H9 (cell line): ENCODE measurements at regions not wholly inside any gene's neighbourhood (a gene's known extent, or its start where the extent isn't known, plus 50 kb on each side); places are given as distances from the start of the nearest gene placed in this dataset.

Experiments
- DNase-seq: peaks from one replicate; pipeline ENCODE4 v3.0.0-alpha.2; 2017
- H2AFZ ChIP-seq: one replicate; pipeline ENCODE4 v1.6.1; 2013; ENCODE audit warnings: mild to moderate bottlenecking, low read length, control low read depth, moderate library complexity
- H2AK5ac ChIP-seq: 2 replicates; pipeline ENCODE4 v1.6.1; 2013; ENCODE audit warnings: low read length, control low read depth, mixed read lengths; ENCODE audit not compliant: insufficient read length
- H2BK120ac ChIP-seq: one replicate; pipeline ENCODE4 v1.6.1; 2013; ENCODE audit warnings: low read depth, mild to moderate bottlenecking, low read length, control low read depth, inconsistent platforms; ENCODE audit not compliant: poor library complexity, severe bottlenecking
- H2BK12ac ChIP-seq: 2 replicates; pipeline ENCODE4 v1.6.1; 2013; ENCODE audit warnings: low read length, control low read depth, mixed read lengths, low read depth; ENCODE audit not compliant: insufficient read length
- H2BK15ac ChIP-seq: 2 replicates; pipeline ENCODE4 v1.6.1; 2013; ENCODE audit warnings: low read depth, low read length, control low read depth
- H2BK20ac ChIP-seq: one replicate; pipeline ENCODE4 v1.6.1; 2013; ENCODE audit warnings: low read depth, mild to moderate bottlenecking, low read length, control low read depth, inconsistent platforms; ENCODE audit not compliant: poor library complexity, severe bottlenecking
- H2BK5ac ChIP-seq: 2 replicates; pipeline ENCODE4 v1.6.1; 2013; ENCODE audit warnings: low read length, control low read depth, mixed read lengths; ENCODE audit not compliant: insufficient read length
- H3K14ac ChIP-seq: 2 replicates; pipeline ENCODE4 v1.6.1; 2013; ENCODE audit warnings: low read length, control low read depth; ENCODE audit not compliant: insufficient read depth
- H3K18ac ChIP-seq: 2 replicates; pipeline ENCODE4 v1.6.1; 2013; ENCODE audit warnings: low read depth, mild to moderate bottlenecking, mixed read lengths, low read length, control low read depth; ENCODE audit not compliant: insufficient read length
- H3K23ac ChIP-seq: 2 replicates; pipeline ENCODE4 v1.6.1; 2013; ENCODE audit warnings: low read length, control low read depth, mixed read lengths, low read depth; ENCODE audit not compliant: insufficient read length
- H3K23me2 ChIP-seq: 2 replicates; pipeline ENCODE4 v1.6.1; 2013; ENCODE audit warnings: low read depth, mild to moderate bottlenecking, mixed read lengths, low read length, control low read depth; ENCODE audit not compliant: insufficient read length, poor library complexity, severe bottlenecking
- H3K27ac ChIP-seq: 2 replicates; pipeline ENCODE4 v1.5.1; 2013; ENCODE audit warnings: low read length, control low read depth, mixed read lengths, low read depth; ENCODE audit not compliant: insufficient read length
- H3K27me3 ChIP-seq: 2 replicates; pipeline ENCODE4 v1.6.1; 2013; ENCODE audit warnings: low read length, control low read depth, inconsistent platforms; ENCODE audit not compliant: insufficient read depth
- H3K4ac ChIP-seq: 2 replicates; pipeline ENCODE4 v1.6.1; 2013; ENCODE audit warnings: low read depth, mild to moderate bottlenecking, control low read depth, inconsistent platforms, low read length, moderate library complexity
- H3K4me1 ChIP-seq: 2 replicates; pipeline ENCODE4 v1.6.1; 2013; ENCODE audit warnings: low read length, control low read depth, inconsistent platforms; ENCODE audit not compliant: insufficient read depth
- H3K4me2 ChIP-seq: 2 replicates; pipeline ENCODE4 v1.6.1; 2013; ENCODE audit warnings: low read length, control low read depth, mixed read lengths; ENCODE audit not compliant: insufficient read length, insufficient read depth
- H3K56ac ChIP-seq: 2 replicates; pipeline ENCODE4 v1.6.1; 2013; ENCODE audit warnings: low read depth, mild to moderate bottlenecking, mixed read lengths, low read length, control low read depth; ENCODE audit not compliant: insufficient read length
- H3K79me1 ChIP-seq: 2 replicates; pipeline ENCODE4 v1.6.1; 2013; ENCODE audit warnings: low read depth, mild to moderate bottlenecking, moderate library complexity, low read length, control low read depth, inconsistent platforms; ENCODE audit not compliant: insufficient read depth, poor library complexity, severe bottlenecking
- H3K79me2 ChIP-seq: 2 replicates; pipeline ENCODE4 v1.6.1; 2013; ENCODE audit warnings: low read length, control low read depth, inconsistent platforms; ENCODE audit not compliant: insufficient read depth
- H3K9ac ChIP-seq: 2 replicates; pipeline ENCODE4 v1.6.1; 2013; ENCODE audit warnings: low read length, control low read depth, mixed read lengths; ENCODE audit not compliant: insufficient read length; ENCODE audit errors: extremely low read depth
- H3K9me3 ChIP-seq: one replicate; pipeline ENCODE4 v1.6.1; 2013; ENCODE audit warnings: low read depth, low read length, inconsistent platforms; ENCODE audit not compliant: control insufficient read depth
- H3T11ph ChIP-seq: one replicate; pipeline ENCODE4 v1.6.1; 2013; ENCODE audit warnings: mild to moderate bottlenecking, low read length, control low read depth, inconsistent platforms
- H4K20me1 ChIP-seq: one replicate; pipeline ENCODE4 v1.6.1; 2013; ENCODE audit not compliant: control insufficient read depth, insufficient read length, insufficient read depth
- H4K5ac ChIP-seq: 2 replicates; pipeline ENCODE4 v1.6.1; 2013; ENCODE audit warnings: low read depth, mild to moderate bottlenecking, mixed read lengths, low read length, control low read depth; ENCODE audit not compliant: insufficient read length
- H4K8ac ChIP-seq: replicated peaks from 2 replicates; pipeline ENCODE4 v1.6.1; 2013; ENCODE audit warnings: low read length, control low read depth, mixed read lengths, low read depth; ENCODE audit not compliant: insufficient read length
- H4K91ac ChIP-seq: 2 replicates; pipeline ENCODE4 v1.6.1; 2013; ENCODE audit warnings: low read depth, mild to moderate bottlenecking, moderate library complexity, mixed read lengths, low read length, control low read depth; ENCODE audit not compliant: insufficient read length
- H3K27ac Mint-ChIP-seq, 3 experiments: 2 replicates in 2 of 3; 3 replicates in 1 of 3; pipeline ENCODE4 v1.8.0; 2020 to 2021; ENCODE audit warnings: mixed read lengths in 3 of 3, mild to moderate bottlenecking in 1 of 3, moderate library complexity in 1 of 3
- H3K27me3 Mint-ChIP-seq: 2 replicates; pipeline ENCODE4 v1.8.0; 2021; ENCODE audit warnings: low read depth, mild to moderate bottlenecking, moderate library complexity, mixed read lengths
- H3K36me3 Mint-ChIP-seq, 3 experiments: 2 replicates in 2 of 3; 3 replicates in 1 of 3; pipeline ENCODE4 v1.8.0; 2020 to 2021; ENCODE audit warnings: low read depth in 3 of 3, mixed read lengths in 3 of 3; ENCODE audit not compliant: insufficient read depth in 1 of 3
- H3K4me1 Mint-ChIP-seq, 2 experiments: 2 replicates each; pipeline ENCODE4 v1.8.0; 2020; ENCODE audit warnings: mixed read lengths in 2 of 2
- H3K4me3 Mint-ChIP-seq, 2 experiments: 2 replicates in 1 of 2; 3 replicates in 1 of 2; pipeline ENCODE4 v1.8.0; 2020 to 2021; ENCODE audit warnings: mild to moderate bottlenecking in 2 of 2, mixed read lengths in 2 of 2, moderate library complexity in 1 of 2
- H3K9me3 Mint-ChIP-seq, 2 experiments: 2 replicates in 1 of 2; 3 replicates in 1 of 2; pipeline ENCODE4 v1.8.0; 2020; ENCODE audit warnings: mild to moderate bottlenecking in 2 of 2, mixed read lengths in 2 of 2, moderate library complexity in 1 of 2
- CTCF ChIP-seq: fragments of 200-600 bp; sonication (generic); conservative IDR thresholded peaks from 3 replicates; pipeline ENCODE4 v1.8.0; 2021; ENCODE audit warnings: antibody characterized with exemption, mild to moderate bottlenecking
- WGBS: extraction: QIAGEN DNeasy Blood & Tissue Kit; methylation state at CpG from one replicate; pipeline ENCODE4 v1.1.7; 2013; ENCODE audit warnings: missing lambda C conversion rate, low lambda C conversion rate, mixed read lengths; ENCODE audit not compliant: insufficient read length; ENCODE audit errors: extremely low coverage; 5-methylcytosine and 5-hydroxymethylcytosine counted together

- Histone ChIP-seq H3K23me2 (no peaks in the 10 kb centered on the region), H3K56ac (no peak overlapping the region), H3K9me3 (no peaks in the 10 kb centered on the region), H3K4me2 (no peak overlapping the region), H3K79me1 (no peaks in the 10 kb centered on the region), H3T11ph (no peak overlapping the region), H2BK12ac (no peak overlapping the region), H3K23ac (no peak overlapping the region), H2BK5ac (no peak overlapping the region), H3K4me1 (0 out of 2 replicates have a peak, but pooled peaks cover 3% of the 10 kb centered on the region), H2AFZ (no peak overlapping the region), H4K20me1 (no peaks in the 10 kb centered on the region), H2BK20ac (no peak overlapping the region), H3K18ac (no peak overlapping the region), H3K79me2 (no peaks in the 10 kb centered on the region), H2BK120ac (no peak overlapping the region), H2AK5ac (no peak overlapping the region), H3K27me3 (no peaks in the 10 kb centered on the region), H3K9ac (no peak overlapping the region), H4K8ac (no peak overlapping the region), H2BK15ac (no peak overlapping the region), H3K14ac (no peak overlapping the region), H4K5ac (no peak overlapping the region), H3K4ac (no peak overlapping the region), H3K27ac (no peak overlapping the region), H4K91ac (no peak overlapping the region)
- no peak for TF ChIP-seq CTCF
- WGBS: no CpG with 5 or more reads among the region's 4 CpGs
- no peaks in the 10 kb centered on the region for H3K27me3 Mint-ChIP-seq
- H3K4me3 Mint-ChIP-seq: no peak overlapping the region
- H3K9me3 Mint-ChIP-seq: no peaks in the 10 kb centered on the region
- no peak for DNase-seq
- H3K4me1 Mint-ChIP-seq: peaks cover 29 to 40% of the 10 kb centered on the region in 2 experiments
- no peaks in the 10 kb centered on the region; a peak in 1 of 7 replicates for H3K36me3 Mint-ChIP-seq
- no peak overlapping the region for H3K27ac Mint-ChIP-seq
Observed at GRCh38 chr4:138935135-138935807, 80.3 kb upstream of the NOCT start.
